ENCODE measurements at regions not wholly inside any gene's neighbourhood (a gene's known extent, or its start where the extent isn't known, plus 50 kb on each side); places are given as distances from the start of the nearest gene placed in this dataset.

DNA sequence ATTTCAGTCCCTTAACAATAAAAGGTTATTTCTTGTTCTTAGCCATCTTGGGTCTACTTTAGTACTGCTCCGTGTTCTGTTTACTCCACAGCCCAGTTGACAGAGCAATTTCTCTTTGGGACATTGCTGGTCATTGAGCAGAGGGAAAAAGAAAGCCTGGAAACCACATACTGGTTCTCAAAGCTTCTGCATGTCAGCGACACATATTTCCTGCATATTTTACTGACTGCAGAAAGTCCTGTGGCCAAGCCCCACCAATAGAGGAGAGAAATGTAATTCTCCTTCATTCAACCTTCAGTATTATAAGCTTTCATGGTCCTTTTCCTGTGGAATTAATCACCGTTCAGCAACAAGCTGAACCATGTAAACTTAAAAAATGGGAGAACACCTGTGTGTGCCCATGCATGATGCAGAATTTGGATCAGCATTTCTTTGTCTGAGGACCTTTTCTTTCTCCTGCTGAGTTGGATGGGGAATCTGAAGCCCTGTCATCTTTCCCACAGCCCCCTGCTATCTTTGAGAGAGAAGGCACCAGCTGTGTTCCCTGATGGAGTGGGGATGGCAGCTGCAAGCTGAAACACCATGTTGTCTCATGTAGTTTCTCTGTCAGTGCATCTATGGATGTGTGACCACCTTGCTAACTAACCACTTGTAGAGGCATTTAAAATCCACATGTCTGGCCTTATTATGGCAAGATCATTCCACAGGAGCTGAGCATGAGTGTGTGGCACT is 431.6 kb downstream of the MEIS1 start:
- Histone ChIP-seq H3K9ac (ENCODE audit: extremely low read depth, insufficient read length, low read length) (no peak overlapping the region), H3K4me2 (ENCODE audit: insufficient read depth, insufficient read length, low read length) (no peak overlapping the region), H2AK5ac (ENCODE audit: insufficient read length, low read length) (no peak overlapping the region), H3K23me2 (ENCODE audit: insufficient read length, low read depth, low read length, poor library complexity, severe bottlenecking) (no peaks in the 10 kb centered on the region), H2BK5ac (ENCODE audit: insufficient read length, low read length) (no peak overlapping the region), H4K20me1 (ENCODE audit: control insufficient read depth, insufficient read depth, insufficient read length) (no peaks in the 10 kb centered on the region), H3K79me2 (ENCODE audit: insufficient read depth, low read length) (no peaks in the 10 kb centered on the region), H3K79me1 (ENCODE audit: insufficient read depth, low read depth, low read length, poor library complexity, severe bottlenecking) (no peaks in the 10 kb centered on the region), H3K4me1 (ENCODE audit: insufficient read depth, low read length) (no peaks in the 10 kb centered on the region), H3T11ph (ENCODE audit: low read length) (no peak overlapping the region), H3K56ac (ENCODE audit: insufficient read length, low read depth, low read length) (no peak overlapping the region), H2BK20ac (ENCODE audit: low read depth, low read length, poor library complexity, severe bottlenecking) (no peak overlapping the region), H3K14ac (ENCODE audit: insufficient read depth, low read length) (no peak overlapping the region), H3K4ac (ENCODE audit: low read depth, low read length) (no peak overlapping the region), H3K18ac (ENCODE audit: insufficient read length, low read depth, low read length) (no peak overlapping the region), H4K8ac (replicated peaks; ENCODE audit: insufficient read length, low read depth, low read length) (no peak overlapping the region), H4K91ac (ENCODE audit: insufficient read length, low read depth, low read length) (no peak overlapping the region), H2AFZ (ENCODE audit: low read length) (no peak overlapping the region), H3K23ac (ENCODE audit: insufficient read length, low read depth, low read length) (no peak overlapping the region), H3K27me3 (ENCODE audit: insufficient read depth, low read length) (no peaks in the 10 kb centered on the region), H3K27ac (ENCODE audit: insufficient read length, low read depth, low read length) (no peak overlapping the region), H2BK12ac (ENCODE audit: insufficient read length, low read depth, low read length) (no peak overlapping the region), H3K9me3 (ENCODE audit: control insufficient read depth, low read depth, low read length) (no peaks in the 10 kb centered on the region), H4K5ac (ENCODE audit: insufficient read length, low read depth, low read length) (no peak overlapping the region), H2BK15ac (ENCODE audit: low read depth, low read length) (no peak overlapping the region), H2BK120ac (ENCODE audit: low read depth, low read length, poor library complexity, severe bottlenecking) (no peak overlapping the region)
- WGBS (ENCODE audit: extremely low coverage, insufficient read length, low lambda C conversion rate) = no CpG with 5 or more reads among the region's 3 CpGs
- Mint-ChIP-seq H3K4me1 (no peaks in the 10 kb centered on the region), H3K4me3 (no peak overlapping the region), H3K27ac (no peak overlapping the region), H3K36me3 (ENCODE audit: insufficient read depth in 1 of 3, low read depth in 3 of 3) (no peaks in the 10 kb centered on the region), H3K27me3 (ENCODE audit: low read depth) (peaks cover 7% of the 10 kb centered on the region), H3K9me3 (no peaks in the 10 kb centered on the region)
- DNase-seq = no peak
- TF ChIP-seq, protein P1, sequence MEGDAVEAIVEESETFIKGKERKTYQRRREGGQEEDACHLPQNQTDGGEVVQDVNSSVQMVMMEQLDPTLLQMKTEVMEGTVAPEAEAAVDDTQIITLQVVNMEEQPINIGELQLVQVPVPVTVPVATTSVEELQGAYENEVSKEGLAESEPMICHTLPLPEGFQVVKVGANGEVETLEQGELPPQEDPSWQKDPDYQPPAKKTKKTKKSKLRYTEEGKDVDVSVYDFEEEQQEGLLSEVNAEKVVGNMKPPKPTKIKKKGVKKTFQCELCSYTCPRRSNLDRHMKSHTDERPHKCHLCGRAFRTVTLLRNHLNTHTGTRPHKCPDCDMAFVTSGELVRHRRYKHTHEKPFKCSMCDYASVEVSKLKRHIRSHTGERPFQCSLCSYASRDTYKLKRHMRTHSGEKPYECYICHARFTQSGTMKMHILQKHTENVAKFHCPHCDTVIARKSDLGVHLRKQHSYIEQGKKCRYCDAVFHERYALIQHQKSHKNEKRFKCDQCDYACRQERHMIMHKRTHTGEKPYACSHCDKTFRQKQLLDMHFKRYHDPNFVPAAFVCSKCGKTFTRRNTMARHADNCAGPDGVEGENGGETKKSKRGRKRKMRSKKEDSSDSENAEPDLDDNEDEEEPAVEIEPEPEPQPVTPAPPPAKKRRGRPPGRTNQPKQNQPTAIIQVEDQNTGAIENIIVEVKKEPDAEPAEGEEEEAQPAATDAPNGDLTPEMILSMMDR (conservative IDR thresholded peaks at IDR 0.05) = no peak

Data from H9 (cell line).